Parathyroid adenoma (tissue), 2 donors: ENCODE measurements at regions not wholly inside any gene's neighbourhood (a gene's known extent, or its start where the extent isn't known, plus 50 kb on each side); places are given as distances from the start of the nearest gene placed in this dataset.

Source experiments
- H2AFZ ChIP-seq: fragments of 300-600 bp; sonication (generic); one replicate; pipeline ENCODE4 v1.7.0; 2017; ENCODE audit warnings: antibody characterized with exemption, mild to moderate bottlenecking
- H3K27ac ChIP-seq: fragments of 300-600 bp; sonication (generic); one replicate; pipeline ENCODE4 v1.7.0; 2017
- H3K27me3 ChIP-seq: fragments of 300-600 bp; sonication (generic); one replicate; pipeline ENCODE4 v1.7.0; 2017; ENCODE audit warnings: low read length; ENCODE audit not compliant: control insufficient read depth, insufficient read depth
- H3K36me3 ChIP-seq: fragments of 300-600 bp; sonication (generic); one replicate; pipeline ENCODE4 v1.7.0; 2017; ENCODE audit warnings: low read length; ENCODE audit not compliant: control insufficient read depth, insufficient read depth
- H3K4me1 ChIP-seq: fragments of 300-600 bp; sonication (generic); one replicate; pipeline ENCODE4 v1.7.0; 2017; ENCODE audit warnings: control low read depth
- H3K4me2 ChIP-seq: fragments of 300-600 bp; sonication (generic); one replicate; pipeline ENCODE4 v1.7.0; 2017; ENCODE audit warnings: low read length
- H3K4me3 ChIP-seq: fragments of 300-600 bp; sonication (generic); one replicate; pipeline ENCODE4 v1.7.0; 2017; ENCODE audit warnings: low read depth, low read length
- H3K79me2 ChIP-seq: fragments of 300-600 bp; sonication (generic); one replicate; pipeline ENCODE4 v1.7.0; 2017; ENCODE audit warnings: control low read depth
- H3K9ac ChIP-seq: fragments of 300-600 bp; sonication (generic); one replicate; pipeline ENCODE4 v1.7.0; 2017; ENCODE audit warnings: mild to moderate bottlenecking
- H3K9me3 ChIP-seq: fragments of 300-600 bp; sonication (generic); one replicate; pipeline ENCODE4 v1.7.0; 2017; ENCODE audit warnings: low read length; ENCODE audit not compliant: control insufficient read depth
- TF ChIP-seq, protein P1 (sequence below): fragments of 300-600 bp; sonication (generic); IDR thresholded peaks from one replicate; pipeline ENCODE4 v1.7.0; 2017; ENCODE audit warnings: antibody characterized with exemption, mild to moderate bottlenecking
- donor health status: primary hyperparathyroidism.

DNA sequence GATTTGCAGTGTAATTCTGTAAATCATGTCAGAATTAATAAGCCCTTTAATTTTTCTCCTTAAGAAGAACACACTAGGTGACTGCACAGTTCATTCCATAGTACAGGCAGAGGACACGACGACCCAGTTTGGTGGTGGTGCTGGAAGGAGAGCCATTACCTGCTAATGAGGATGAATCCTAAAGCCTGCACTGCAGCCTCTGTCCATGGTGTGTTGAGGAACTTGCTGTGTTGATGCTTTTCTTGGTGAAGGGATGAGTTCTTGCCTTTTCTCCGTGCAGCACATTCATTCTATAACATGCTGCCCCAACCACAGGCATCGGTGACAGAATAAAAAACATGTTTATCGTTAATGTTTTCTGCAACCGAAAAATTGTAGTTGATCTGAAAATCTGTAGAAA is 89.6 kb upstream of the VEPH1 start:
- Histone ChIP-seq H3K4me3 (no peak overlapping the region), H3K9me3 (no peaks in the 10 kb centered on the region), H3K4me1 (no peaks in the 10 kb centered on the region), H3K9ac (no peak overlapping the region), H3K36me3 (no peaks in the 10 kb centered on the region), H3K27me3 (no peaks in the 10 kb centered on the region), H2AFZ (no peak overlapping the region), H3K27ac (no peak overlapping the region), H3K4me2 (no peak overlapping the region), H3K79me2 (no peaks in the 10 kb centered on the region)
- TF ChIP-seq, protein P1, sequence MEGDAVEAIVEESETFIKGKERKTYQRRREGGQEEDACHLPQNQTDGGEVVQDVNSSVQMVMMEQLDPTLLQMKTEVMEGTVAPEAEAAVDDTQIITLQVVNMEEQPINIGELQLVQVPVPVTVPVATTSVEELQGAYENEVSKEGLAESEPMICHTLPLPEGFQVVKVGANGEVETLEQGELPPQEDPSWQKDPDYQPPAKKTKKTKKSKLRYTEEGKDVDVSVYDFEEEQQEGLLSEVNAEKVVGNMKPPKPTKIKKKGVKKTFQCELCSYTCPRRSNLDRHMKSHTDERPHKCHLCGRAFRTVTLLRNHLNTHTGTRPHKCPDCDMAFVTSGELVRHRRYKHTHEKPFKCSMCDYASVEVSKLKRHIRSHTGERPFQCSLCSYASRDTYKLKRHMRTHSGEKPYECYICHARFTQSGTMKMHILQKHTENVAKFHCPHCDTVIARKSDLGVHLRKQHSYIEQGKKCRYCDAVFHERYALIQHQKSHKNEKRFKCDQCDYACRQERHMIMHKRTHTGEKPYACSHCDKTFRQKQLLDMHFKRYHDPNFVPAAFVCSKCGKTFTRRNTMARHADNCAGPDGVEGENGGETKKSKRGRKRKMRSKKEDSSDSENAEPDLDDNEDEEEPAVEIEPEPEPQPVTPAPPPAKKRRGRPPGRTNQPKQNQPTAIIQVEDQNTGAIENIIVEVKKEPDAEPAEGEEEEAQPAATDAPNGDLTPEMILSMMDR: no peak

DNA sequence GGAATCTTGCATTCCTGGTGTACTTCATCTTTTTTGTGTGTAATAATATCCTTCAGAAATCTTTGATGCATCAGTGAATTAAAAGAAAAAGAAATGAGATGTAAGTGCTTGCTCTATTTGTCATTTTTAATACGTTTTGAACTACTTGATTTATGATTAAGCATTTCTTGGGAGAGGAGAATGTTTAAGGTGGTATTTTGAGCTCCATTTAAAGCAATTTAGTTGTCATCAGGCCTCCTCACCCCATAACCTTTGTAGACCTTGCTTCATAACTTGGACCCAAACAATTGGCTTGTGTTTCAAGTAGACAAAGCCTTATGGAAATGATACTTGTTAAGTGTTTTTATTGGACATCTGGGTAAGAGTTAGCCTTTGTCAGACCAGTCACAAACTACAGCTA is 87.1 kb upstream of the VEPH1 start:
- TF ChIP-seq, protein P1: no peak
- H3K4me3 ChIP-seq: no peak overlapping the region
- H2AFZ ChIP-seq: no peak overlapping the region
- H3K9me3 ChIP-seq: no peaks in the 10 kb centered on the region
- no peaks in the 10 kb centered on the region for H3K27me3 ChIP-seq
- H3K27ac ChIP-seq: no peak overlapping the region
- no peaks in the 10 kb centered on the region for H3K79me2 ChIP-seq
- H3K9ac ChIP-seq: no peak overlapping the region
- no peaks in the 10 kb centered on the region for H3K36me3 ChIP-seq
- no peaks in the 10 kb centered on the region for H3K4me1 ChIP-seq
- H3K4me2 ChIP-seq: no peak overlapping the region

DNA sequence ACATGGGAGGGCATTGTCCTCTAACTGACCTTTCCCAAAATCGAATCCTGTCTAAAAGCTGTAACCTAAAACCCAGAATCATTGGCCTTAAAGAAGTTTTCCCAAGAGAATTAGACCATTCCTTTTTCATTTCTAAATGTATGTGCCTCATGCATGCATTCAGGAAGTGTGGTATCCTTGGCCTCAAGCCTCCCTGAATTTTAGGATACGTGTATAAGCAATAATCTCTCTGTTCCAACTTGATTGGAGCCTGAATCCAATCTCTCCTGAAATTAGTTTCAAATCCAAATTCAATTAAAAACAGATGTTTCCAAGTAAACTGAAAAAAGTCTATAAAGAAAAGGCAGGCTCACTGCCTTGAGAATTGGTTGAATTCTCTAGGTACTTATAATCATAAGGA is 86.0 kb upstream of the VEPH1 start:
- H3K4me2 ChIP-seq: no peak overlapping the region
- H3K79me2 ChIP-seq: no peaks in the 10 kb centered on the region
- no peaks in the 10 kb centered on the region for H3K4me1 ChIP-seq
- TF ChIP-seq, protein P1: no peak
- no peak overlapping the region for H3K4me3 ChIP-seq
- H2AFZ ChIP-seq: no peak overlapping the region
- no peaks in the 10 kb centered on the region for H3K27me3 ChIP-seq
- no peak overlapping the region for H3K9ac ChIP-seq
- no peaks in the 10 kb centered on the region for H3K36me3 ChIP-seq
- no peak overlapping the region for H3K27ac ChIP-seq
- no peaks in the 10 kb centered on the region for H3K9me3 ChIP-seq

DNA sequence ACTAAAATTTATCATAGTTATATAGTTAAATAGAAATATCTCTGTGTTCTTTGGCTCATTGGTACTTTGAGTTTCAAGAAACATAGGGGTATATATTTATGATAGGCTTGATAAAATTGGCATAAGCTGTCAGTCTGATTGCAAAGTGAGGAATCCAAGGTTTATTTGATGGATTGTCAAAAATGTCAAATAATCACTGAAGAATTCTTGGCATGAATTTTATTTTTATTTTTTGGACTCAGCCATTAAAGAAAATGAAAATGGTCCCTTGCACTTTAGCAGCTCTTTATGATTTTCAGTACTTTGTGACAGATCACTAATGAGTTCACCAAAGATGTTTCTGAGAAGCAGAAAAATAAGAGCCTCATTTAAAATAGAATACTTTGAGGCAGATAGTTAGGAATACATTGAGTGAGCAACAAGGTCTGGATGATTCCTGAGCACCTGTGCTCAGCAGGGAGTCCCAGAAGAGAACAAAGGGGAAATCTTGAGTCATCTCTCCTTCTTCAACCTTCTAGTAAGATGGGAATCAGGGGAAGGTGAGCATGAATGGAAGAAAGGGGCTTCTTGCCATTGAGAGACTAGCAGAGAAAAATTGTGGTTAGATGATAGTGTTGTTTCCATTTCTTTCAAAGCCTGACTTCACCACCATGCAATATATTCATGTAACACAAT is 85.3 kb upstream of the VEPH1 start:
- no peak overlapping the region for H3K9ac ChIP-seq
- TF ChIP-seq, protein P1: no peak
- H3K4me3 ChIP-seq: no peak overlapping the region
- H3K36me3 ChIP-seq: no peaks in the 10 kb centered on the region
- no peak overlapping the region for H2AFZ ChIP-seq
- H3K4me1 ChIP-seq: no peaks in the 10 kb centered on the region
- H3K4me2 ChIP-seq: no peak overlapping the region
- H3K9me3 ChIP-seq: no peaks in the 10 kb centered on the region
- H3K27ac ChIP-seq: no peak overlapping the region
- no peaks in the 10 kb centered on the region for H3K79me2 ChIP-seq
- H3K27me3 ChIP-seq: no peaks in the 10 kb centered on the region

DNA sequence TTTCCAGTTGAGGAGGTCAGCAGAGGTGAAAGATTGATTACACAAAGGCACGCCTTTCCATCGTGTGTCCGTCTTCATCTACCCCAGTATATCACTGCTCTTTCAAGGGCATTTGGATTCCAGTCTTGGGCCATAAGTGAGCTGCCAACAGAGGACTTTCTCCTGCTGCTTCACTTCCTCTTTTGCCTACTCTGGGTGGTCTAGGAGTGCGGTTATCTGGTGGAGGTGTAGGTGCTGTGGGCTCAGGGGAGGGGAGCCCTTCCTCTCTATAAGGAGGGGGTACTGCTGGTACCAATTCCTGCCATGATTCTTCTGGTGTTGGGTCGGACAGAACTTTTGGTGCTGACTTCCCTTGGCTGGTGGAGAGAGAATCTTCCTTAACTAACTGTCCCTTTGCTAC is 83.1 kb upstream of the VEPH1 start:
- TF ChIP-seq, protein P1: no peak
- no peak overlapping the region for H3K9ac ChIP-seq
- H3K4me3 ChIP-seq: no peak overlapping the region
- H3K4me2 ChIP-seq: no peak overlapping the region
- no peaks in the 10 kb centered on the region for H3K9me3 ChIP-seq
- H3K79me2 ChIP-seq: no peaks in the 10 kb centered on the region
- H3K4me1 ChIP-seq: no peaks in the 10 kb centered on the region
- no peaks in the 10 kb centered on the region for H3K36me3 ChIP-seq
- no peak overlapping the region for H2AFZ ChIP-seq
- no peaks in the 10 kb centered on the region for H3K27me3 ChIP-seq
- no peak overlapping the region for H3K27ac ChIP-seq
